HT-29 (cell line): ENCODE measurements at regions not wholly inside any gene's neighbourhood (a gene's known extent, or its start where the extent isn't known, plus 50 kb on each side); places are given as distances from the start of the nearest gene placed in this dataset.
A peak's percentile ranks its signal among the peaks of the same experiment; 100 is the strongest.

ENCODE experiments used
- DNase-seq: peaks from one replicate; pipeline ENCODE4 v3.0.0-alpha.2; 2015; ENCODE audit warnings: low spot score

DNA sequence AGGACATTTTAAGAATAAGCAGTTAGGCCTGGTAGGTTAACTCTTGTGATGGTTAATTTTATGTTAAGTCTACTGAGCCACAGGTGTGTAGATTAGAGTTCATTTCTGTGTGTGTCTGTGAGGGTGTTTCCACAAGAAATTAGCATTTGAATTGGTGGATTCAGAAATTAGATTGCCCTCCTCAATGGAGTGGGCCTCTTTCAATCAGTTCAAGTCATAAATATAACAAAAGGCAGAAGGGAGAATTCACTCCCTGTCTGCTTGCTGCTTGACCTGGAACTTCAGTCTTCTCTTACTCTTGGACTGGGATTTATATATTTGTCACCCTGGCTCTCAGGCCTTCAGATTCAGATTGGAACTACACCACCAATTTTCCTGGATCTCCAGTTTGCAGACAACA lies 55.3 kb upstream of the POM121L12 start:
- no peak for DNase-seq

DNA sequence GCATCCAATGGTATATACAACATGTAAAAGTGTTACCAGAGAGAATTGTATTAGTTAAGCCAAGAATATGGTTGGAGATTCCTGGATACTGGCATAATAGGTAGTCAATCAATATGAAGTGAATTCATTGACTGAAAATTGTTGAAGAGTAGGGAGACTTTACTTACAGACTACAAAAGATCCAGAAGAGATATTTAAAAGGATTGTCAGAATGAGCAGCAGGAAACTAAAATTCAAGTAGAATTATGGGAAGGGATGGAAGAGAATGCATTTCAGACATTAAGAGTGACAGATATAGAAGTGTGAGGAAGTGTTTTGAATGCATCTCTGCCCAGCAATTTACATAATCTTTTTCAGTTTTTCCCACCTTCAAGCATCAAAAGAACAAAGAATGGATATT lies 62.3 kb upstream of the POM121L12 start:
- DNase-seq: no peak

DNA sequence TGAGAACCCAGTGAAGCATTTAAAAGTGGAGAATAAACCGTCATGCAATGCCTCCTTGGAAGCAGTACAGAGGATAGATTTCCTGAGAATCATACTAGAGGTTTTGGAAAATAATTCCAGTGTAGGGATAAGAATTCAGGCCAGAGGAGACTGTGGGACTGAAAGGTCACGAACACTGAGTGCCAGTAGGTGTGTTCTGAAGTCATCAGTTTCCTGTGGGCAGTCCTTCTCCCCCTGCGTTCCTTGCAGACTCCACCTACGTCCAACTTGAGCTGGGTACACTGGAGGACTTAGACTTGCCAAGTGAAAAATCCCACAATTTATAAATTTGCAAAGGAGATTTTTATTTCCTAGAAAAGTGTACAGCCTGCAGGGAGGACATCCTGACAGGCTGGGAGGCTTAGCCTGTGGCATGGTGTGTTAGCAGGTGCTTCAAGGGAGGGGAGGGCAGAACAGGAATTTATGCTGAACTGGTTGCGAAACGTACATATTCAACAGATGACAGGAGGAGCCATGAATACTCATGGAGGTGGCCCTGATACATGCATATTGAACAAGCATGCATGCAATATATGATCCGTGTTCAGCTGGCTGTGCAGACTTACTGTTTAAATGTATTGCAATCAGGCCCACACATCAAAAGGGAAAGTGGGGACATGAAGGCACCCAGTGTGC lies 72.9 kb upstream of the POM121L12 start:
- DNase-seq: no peak

DNA sequence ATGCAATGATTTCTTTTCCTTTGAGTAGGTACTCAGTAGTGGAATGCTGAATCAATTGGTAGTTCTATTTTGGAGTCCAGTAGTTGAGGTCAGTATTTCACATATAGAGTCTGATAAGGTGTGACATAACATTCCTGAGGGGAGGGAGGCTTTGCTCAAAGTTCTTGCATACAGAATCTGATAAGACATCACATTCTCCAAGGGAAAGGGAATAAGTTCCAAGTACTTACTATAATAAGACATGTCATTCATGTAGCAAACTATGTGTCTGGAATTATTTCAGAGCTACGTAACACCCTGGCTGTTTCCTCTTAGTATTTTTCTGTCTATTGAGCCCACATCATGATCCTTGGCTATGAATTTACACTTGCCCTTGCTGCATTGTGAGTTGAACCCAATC lies 74.3 kb upstream of the POM121L12 start:
- DNase-seq: no peak

DNA sequence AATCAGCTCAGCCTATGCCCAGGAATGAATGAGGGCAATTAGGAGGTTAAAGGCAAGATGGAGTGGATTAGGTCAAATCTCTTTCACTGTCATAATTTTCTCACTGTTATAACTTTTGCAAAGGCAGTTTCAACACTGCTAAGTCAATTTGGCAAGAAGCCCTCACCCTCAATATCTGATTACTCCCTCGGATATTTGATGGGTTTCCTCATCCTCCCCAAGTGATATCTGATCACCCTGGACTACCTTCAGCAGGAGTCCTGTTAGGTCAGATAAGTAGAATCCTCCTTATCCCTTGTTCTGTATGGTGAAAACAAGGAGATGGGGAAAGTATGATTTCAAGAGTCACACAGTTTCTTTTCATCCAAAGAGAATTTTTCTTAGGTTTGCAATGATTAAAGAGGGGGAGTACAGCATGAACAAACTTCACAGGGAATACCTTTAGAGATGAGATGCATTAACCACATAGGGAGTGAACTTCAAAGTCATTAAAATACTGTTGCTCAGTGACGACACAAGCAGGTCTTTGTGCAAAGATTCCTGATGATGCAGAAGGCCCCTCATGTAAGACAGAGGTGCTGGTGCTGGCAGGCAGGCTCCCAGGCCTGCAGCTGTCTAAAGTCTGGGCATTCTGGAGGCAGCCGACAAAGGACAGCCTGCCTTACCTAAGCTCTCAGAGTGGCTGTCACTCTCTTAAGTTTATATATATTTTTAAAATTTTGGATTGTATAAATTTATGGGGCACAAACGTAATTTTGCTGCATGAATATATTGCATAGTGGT lies 75.4 kb upstream of the POM121L12 start:
- DNase-seq: no peak

DNA sequence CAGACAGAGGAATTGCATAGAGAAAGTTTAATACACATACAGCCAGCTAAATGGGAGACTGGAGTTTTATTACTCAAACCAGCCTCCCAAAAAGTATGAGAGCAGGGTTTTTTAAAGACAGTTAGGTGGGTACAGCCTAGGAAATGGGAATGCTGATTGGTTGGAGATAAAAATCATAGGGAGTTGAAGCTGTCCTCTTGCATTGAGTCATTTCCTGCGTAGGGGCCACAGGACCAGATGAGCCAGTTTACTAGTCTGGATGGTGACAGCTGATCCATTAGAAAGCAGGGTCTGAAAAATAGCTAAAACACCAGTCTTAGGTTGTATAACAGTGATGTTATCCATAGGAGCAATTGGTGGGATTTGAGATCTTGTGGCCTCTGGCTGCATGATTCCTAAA lies 76.1 kb upstream of the POM121L12 start:
- DNase-seq: no peak

DNA sequence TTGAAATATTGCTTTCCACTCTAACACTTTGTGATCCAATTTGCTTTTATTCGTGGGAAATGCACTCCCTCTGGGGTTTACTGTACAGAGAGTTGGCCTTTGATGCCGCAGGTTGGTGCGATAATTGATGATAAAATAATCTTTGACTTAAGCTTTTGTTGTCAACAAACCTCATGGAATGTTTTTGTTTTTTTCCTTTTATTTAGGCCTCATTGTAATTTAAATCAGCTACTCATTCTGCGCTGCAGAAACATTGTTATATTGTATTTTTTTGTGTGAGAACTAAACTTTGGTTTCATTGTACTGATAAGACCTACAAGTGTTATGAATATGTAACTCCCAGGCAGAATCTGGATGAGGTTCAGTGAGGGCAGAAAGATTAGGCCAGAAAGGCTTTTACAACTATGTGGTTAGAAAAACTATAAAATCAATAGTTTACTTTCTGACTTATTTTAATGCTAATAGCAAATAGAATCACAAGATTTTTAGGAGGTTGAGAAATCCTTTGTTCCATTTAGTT lies 76.8 kb upstream of the POM121L12 start:
- no peak for DNase-seq

DNA sequence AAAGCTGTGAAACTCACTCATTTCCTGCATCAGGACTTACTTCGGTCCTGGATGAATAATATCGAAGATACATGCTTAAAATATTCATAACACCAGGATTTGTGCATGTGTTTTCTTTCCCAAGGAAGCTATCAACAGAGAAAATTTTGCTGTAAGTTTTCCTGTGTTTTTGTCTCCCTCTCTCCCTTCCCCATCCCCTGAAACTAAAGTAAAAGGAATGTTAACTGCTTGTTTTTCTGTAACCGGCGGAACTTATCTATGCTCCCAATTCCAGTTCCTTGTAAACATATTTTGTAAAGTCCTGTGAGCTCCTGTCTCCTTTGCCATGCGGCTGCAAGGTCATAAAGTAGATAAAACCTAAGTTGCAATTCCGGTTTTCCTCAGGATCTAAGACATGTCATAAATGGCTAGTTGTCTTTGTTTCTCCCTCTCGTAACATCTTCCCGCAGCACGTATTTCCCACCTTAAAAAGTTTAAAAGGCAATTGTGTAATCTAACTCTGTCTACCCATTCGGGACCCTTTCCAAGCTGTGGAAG lies 79.0 kb upstream of the POM121L12 start:
- DNase-seq: no peak

DNA sequence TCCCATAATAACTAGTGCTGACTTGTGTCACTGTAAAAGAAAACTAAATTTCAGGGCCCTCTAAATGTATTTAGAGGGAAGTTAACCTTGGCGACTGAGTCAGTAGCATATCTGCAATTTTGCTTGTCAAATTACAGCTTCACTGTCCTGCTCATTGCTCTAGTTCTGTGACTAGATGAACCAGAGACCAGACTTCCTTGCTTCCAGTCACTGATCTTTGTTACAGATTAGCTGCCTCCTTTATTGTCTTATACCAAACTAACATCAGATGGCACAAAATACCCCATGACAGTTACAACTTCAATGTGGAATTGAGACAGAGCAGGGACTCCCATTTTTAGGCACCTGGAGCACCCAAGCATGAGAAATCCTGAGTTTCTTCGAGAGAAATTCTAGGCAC lies 79.9 kb upstream of the POM121L12 start:
- no peak for DNase-seq

DNA sequence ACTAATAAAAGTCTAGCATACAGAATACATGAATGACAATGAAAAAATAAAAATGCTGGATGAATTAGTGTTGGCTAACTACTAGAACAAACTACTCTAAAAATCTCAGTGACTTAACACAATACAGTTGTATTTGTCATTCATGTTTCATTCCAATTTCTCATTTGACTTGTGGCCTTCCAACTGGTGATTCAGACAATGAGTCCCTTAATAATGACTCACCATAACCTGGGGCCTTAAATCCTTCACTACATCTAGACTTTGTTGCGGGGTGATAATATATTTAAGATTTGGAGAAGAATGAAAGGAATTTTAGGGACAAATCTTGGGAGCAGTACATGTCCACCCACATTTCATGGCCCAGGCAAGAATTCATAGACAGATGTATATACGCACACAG lies 90.5 kb upstream of the POM121L12 start:
- DNase-seq: no peak

DNA sequence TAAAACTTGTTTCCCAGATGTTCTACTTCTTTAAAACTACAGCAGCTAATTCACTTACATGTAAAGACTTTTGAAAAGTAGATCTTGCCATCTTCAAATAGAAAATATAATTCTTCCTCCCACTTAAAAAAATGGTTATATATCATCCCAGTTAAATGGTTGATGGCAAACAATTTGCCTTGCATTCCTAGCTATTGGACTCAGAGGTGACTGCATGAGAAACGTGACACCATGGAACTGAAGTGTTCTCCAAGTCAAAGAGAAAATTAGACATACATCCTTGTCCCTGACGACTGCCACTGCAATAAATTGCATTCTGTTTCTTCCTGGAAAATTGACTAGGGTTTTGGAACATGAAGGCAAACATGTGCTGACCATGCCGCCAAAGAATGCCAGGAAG lies 95.0 kb upstream of the POM121L12 start:
- DNase-seq: no peak

DNA sequence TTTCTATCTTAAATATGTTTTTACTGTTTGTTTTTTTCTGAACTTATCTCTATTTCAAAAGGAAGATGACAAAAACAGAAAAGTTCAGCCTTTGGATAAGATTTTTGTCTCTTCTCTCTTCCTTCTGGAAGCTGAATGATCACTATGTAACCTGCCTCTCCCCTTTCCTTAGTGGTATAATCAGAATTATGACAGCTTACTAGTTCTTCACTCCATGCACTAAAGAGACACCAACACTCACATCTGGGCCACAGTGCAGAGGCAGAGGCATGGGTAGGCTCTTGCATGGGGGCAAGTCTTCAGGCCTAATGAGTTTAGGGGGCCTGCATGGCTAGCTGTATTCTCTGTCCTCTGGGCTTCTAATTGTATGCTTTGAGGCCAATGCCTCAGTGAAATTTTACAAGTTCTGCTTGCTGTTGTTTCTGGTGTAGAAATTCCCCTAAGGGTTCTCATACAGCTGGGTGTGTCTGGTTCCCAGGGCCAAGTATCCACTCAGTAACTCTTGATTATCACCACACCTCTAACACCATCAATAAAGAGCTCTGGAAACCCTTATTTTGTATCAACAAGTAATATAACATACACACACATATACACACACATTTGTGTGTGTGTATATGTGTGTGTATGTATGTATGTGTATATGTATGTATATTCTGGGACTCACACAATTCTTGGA lies 96.8 kb upstream of the POM121L12 start:
- DNase-seq: no peak

DNA sequence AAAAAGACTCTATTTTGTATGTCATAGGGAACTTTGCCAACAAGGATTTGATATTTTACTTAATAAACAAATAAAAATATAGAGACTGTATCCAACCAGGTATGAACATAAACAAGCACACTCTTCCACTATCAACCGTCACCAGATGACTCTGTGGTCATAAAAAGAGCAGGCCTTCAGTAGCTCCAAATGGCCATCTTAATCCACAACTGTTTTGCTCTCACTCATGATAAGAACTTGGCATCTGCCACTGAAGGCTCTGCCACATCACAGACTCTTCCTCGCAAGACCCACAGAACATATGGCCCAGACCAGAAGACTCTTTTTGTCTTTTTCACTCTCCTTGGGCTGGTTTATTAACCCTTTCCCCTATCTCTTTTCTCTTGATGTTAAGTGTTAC lies 98.7 kb upstream of the POM121L12 start:
- no peak for DNase-seq

DNA sequence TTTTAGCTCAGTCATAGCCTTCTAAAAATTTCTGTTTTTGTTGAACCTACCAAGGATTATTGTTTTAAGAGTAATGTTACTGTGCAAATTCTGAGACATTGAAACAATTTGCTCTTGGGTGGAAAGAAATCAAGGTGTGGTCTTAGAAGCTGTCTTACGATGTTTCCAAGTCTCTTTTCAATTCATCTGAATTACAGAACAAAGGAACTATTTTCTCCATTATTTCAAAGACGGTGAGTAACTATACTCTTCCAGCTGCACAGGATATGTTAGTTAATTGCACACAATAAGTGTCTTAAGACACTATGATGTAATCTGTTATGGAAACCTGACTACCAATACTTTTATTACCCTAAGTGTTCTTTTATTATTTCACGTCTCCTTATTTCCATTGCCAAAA lies 106.8 kb upstream of the POM121L12 start:
- DNase-seq: no peak

DNA sequence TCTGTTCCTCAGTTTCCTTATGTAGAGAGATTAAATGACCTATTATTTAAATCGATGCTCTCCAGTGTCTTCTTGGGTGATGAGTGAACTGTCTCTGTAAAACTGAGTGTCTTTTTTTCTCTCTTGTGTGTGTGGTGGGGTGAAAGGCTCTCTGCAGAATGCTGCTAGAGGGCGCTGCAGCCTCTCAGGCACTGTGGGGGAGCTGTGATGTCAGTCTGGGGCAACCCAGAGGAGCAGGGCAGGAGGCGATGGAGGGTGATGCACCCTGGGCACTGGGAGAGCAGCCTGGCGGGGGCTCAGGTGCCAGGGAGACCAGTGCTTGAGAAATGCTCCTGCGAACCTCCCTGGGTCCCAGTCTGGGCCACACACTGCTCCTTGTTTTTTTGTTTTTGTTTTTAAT lies 110.1 kb upstream of the POM121L12 start:
- DNase-seq: no peak

DNA sequence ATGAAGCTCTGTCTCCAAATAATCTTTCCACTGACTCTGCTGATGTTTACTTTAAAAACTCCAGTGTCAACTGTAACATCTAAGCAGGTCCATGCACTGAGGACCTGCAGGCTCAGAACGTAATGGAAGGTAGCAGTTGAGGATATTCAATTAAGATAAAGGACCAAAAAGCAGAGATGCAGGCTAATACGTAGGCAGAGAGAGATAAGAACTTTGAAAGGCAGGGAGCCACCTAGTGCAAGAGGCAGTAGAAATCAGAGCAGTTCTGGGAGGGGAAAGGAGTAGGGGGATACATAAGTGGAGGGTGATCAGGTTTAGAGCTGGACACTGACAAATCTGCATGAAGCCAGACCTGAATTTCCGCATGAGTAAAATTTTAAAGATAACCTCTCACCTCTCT lies 114.5 kb upstream of the POM121L12 start:
- DNase-seq: no peak

DNA sequence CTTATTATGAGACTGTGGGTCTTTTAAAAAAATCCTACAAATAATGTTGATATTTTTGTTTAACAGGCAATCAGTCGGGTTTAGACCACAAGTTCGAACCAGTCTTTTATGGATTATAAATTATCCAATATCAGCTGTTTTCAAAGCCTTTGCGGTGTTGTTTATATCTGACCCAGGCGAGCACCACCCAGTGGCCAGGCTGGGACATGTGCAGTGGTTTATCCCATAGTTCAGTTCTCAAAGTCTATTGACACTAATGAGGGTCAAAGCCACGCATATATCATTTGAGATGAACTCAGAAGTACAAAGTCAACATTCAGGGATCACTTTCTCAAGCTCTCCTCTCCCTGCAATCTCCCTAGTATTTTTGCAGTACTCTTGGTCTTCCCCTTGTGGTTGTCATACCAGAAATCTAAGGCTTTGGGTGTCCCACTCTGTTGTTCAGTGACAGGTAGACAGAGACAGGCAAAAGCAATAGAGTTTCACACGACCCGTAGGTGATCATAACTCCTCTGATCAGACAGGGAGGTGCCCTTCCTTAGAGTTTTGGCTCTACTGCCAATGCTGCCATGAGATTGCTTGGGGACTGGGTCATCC lies 117.4 kb upstream of the POM121L12 start:
- peak; percentile 41 for DNase-seq

DNA sequence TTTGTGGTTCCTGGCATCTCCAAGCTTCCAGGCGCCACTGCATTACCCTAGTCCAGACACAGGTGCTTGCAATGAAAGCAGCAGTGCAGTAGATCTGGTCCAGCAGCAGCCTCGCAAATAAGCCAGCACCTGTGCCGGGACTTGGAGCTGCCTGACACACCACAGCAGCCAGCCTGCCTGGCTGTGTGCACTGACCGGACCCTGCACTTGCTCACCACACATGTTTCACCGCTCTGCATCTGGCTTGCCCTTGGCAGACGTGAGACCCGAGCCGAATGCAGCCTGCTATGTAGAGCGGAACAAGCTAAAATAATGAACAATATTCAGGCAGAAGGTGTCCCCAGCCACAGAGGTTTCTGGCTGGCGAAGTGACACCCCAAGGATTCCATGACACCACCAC lies 123.6 kb upstream of the POM121L12 start:
- no peak for DNase-seq

DNA sequence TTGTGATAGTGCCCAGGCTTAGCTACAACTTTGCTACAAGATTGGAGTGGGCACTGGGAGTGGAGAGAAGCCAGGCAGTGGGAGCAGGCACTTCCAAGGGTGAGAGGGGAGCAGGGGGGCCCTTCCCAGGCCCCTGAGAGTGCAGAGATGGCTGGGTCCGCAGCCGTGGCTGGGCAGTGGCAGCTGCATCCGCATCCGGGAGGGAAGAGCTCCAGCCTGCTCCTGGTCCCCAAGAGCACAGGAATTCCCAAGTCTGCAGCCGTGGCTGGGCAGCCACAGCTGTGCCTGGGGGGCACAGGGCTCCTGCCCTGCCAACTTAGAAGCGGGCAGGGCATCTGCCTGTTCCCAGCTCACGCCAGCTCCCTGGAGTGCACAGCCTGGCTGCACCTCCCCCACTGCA lies 124.1 kb upstream of the POM121L12 start:
- DNase-seq: no peak

DNA sequence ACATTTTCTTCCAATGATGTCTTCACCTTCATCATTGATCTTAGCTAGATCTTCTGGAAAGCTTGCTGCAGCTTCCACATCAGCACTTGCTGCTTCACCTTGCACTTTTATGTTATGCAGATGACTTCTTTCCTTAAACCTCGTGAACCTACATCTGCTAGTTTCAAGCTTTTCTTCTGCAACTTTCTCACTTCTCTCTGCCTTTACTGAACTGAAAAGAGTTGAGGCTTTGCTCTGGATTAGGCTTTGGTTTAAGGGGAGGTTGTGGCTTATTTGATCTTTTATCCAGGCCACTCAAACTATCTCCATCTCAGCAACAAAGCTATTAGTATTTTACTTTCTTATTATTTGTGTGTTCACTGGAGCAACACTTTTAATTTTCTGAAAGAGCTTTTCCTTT lies 125.5 kb upstream of the POM121L12 start:
- DNase-seq: no peak

DNA sequence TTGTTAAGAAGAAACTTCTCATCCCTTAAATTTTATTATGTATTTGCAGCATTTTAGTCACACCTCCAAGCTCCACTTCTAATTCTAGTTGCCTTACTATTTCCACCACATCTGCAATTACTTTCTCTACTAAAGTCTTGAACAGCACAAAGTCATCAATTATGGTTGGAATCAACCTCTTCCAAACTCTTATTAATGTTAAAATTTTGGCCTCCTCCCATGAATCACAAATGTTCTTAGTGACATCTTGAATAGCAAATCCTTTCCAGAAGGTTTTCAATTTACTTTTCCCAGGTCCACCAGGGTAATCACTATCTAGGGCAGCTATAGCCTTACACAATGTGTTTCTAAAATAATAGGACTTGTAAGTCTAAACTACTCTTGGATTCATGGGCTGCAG lies 126.3 kb upstream of the POM121L12 start:
- no peak for DNase-seq

DNA sequence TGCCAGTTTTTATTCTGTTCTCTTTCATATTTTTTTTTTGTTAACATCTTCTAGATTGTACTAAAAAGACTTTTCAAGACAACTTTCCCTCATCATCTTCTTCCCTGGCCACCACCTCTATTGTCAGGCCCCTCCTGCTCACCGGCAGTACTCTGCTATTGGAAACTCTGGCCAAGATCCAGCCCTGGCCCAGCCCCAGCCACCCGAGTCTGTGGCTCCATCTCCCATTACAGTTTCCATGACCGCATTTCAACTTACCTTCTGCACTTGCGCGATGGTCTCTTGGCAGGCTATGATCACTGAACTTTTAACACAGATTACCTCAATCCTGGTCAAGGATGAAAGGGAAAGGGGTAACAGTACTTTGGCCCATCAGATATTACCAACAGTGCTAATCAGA lies 137.7 kb upstream of the POM121L12 start:
- DNase-seq: no peak
